Panc1 (cell line): ENCODE measurements at regions not wholly inside any gene's neighbourhood (a gene's known extent, or its start where the extent isn't known, plus 50 kb on each side); places are given as distances from the start of the nearest gene placed in this dataset.

Source experiments
- ATAC-seq: fragments of 200-7000 bp; cut with Tn5 transposase; 2 replicates; pipeline ENCODE4 v1.9.1; 2020; ENCODE audit warnings: mild to moderate bottlenecking, moderate library complexity
- BruUV-seq: library from RNA; stranded (reverse); fragments of 400-500 nt; replicated peaks from 2 replicates; lab custom pipeline; 2021; lab: Mats Ljungman, UMichigan
- CTCF ChIA-PET: fragments of 300-600 bp; sonication (Branson Sonifier 250); formaldehyde crosslinking; loops from one replicate; lab custom pipeline; 2022; ENCODE audit warnings: antibody characterized with exemption; lab: Charles Lee
- POLR2A ChIA-PET: fragments of 300-600 bp; sonication (Branson Sonifier 250); formaldehyde crosslinking; loops from one replicate; lab custom pipeline; 2022; ENCODE audit warnings: antibody characterized with exemption; lab: Charles Lee
- DNase-seq: peaks from one replicate; pipeline ENCODE4 v3.0.0-alpha.2; 2010; ENCODE audit warnings: low read depth, low spot score
- H3K27ac ChIP-seq: 2 replicates; pipeline ENCODE4 v1.5.1; 2011; ENCODE audit warnings: mild to moderate bottlenecking, low read length, inconsistent platforms
- H3K27me3 ChIP-seq: fragments of 200-500 bp; sonication (Bioruptor generic); 2 replicates; pipeline ENCODE4 v1.6.0; 2014; ENCODE audit warnings: low read length, inconsistent platforms; ENCODE audit not compliant: control insufficient read depth, insufficient read depth
- H3K36me3 ChIP-seq: fragments of 200-500 bp; sonication (Bioruptor generic); 2 replicates; pipeline ENCODE4 v1.5.1; 2014; ENCODE audit warnings: inconsistent platforms, mild to moderate bottlenecking, low read length, moderate library complexity; ENCODE audit not compliant: control insufficient read depth, insufficient read depth
- H3K4me1 ChIP-seq: 2 replicates; pipeline ENCODE4 v1.5.1; 2011; ENCODE audit warnings: inconsistent platforms, mild to moderate bottlenecking, low read length, moderate library complexity; ENCODE audit not compliant: control insufficient read depth, insufficient read depth
- H3K4me3 ChIP-seq, 2 experiments: 2 replicates each; pipeline ENCODE4 v1.5.1; 2011 to 2012; ENCODE audit warnings: low read depth in 2 of 2, low read length in 2 of 2, mild to moderate bottlenecking in 2 of 2, inconsistent platforms in 1 of 2, moderate library complexity in 1 of 2
- H3K9me3 ChIP-seq: fragments of 200-500 bp; sonication (Bioruptor generic); 2 replicates; pipeline ENCODE4 v1.5.1; 2014; ENCODE audit warnings: low read depth, mild to moderate bottlenecking, inconsistent platforms, low read length, moderate library complexity; ENCODE audit not compliant: control insufficient read depth, insufficient read depth
- CTCF ChIP-seq: fragments of 450-650 bp; IDR thresholded peaks from 2 replicates; pipeline ENCODE4 v1.5.1; 2017; ENCODE audit warnings: mild to moderate bottlenecking
- POLR2AphosphoS5 ChIP-seq: IDR thresholded peaks from 2 replicates; pipeline ENCODE4 v1.6.1; 2012; ENCODE audit warnings: mild to moderate bottlenecking, low read depth, low read length, moderate library complexity
- REST ChIP-seq, 2 experiments: IDR thresholded peaks; 2 replicates each; pipeline ENCODE4 v1.6.1; 2011 to 2012; ENCODE audit warnings: low read depth in 2 of 2, control low read depth in 1 of 2, low read length in 1 of 2, mild to moderate bottlenecking in 1 of 2, moderate library complexity in 1 of 2; ENCODE audit not compliant: insufficient read depth in 1 of 2
- SIN3A ChIP-seq: IDR thresholded peaks from 2 replicates; pipeline ENCODE4 v1.6.1; 2012; ENCODE audit warnings: low read depth, mild to moderate bottlenecking, low read length, moderate library complexity, borderline replicate concordance; ENCODE audit not compliant: insufficient read depth
- TCF7L2 ChIP-seq: IDR thresholded peaks from 2 replicates; pipeline ENCODE4 v1.6.1; 2011; ENCODE audit warnings: mild to moderate bottlenecking, low read depth, low read length, inconsistent platforms
- in situ Hi-C: cut with HindIII; loops from 2 replicates; pipeline ENCODE4 v1.10.0; 2016; ENCODE audit warnings: low sequenced_read_pairs, low pct_unique_long_range_greater_than_20kb
- intact Hi-C: fragments of 100-400 bp; cut with micrococcal nuclease; formaldehyde crosslinking; loops from one replicate; pipeline ENCODE4 v1.10.0; 2022; ENCODE audit not compliant: unreplicated experiment

- in situ Hi-C loops = no loop called here
- POLR2A ChIA-PET = no interaction called here
- Histone ChIP-seq H3K27ac (no peak overlapping the region), H3K36me3 (no peaks in the 10 kb centered on the region), H3K27me3 (no peaks in the 10 kb centered on the region), H3K4me1 (no peaks in the 10 kb centered on the region), H3K4me3 (no peak overlapping the region), H3K9me3 (no peaks in the 10 kb centered on the region)
- no TSS peak for BruUV-seq
- DNase-seq = no peak
- CTCF ChIA-PET = no interaction called here
- intact Hi-C loops = no loop called here
- TF ChIP-seq POLR2AphosphoS5 (no peak), REST (IDR thresholded peaks at IDR 0.05; ENCODE audit: insufficient read depth in 1 of 2, low read depth in 2 of 2, low read length in 1 of 2) (no peak), SIN3A (no peak), TCF7L2 (no peak), CTCF (no peak)
- no peak for ATAC-seq
Measured at GRCh38 chr15:62637950-62638619, 404.5 kb upstream of the TPM1 start.

GRCh38 chr15:62639432-62639831 lies 403.1 kb upstream of the TPM1 start:
- no TSS peak for BruUV-seq
- TF ChIP-seq TCF7L2 = no peak
- TF ChIP-seq POLR2AphosphoS5 = no peak
- H3K9me3 ChIP-seq = no peaks in the 10 kb centered on the region
- no peak overlapping the region for H3K27ac ChIP-seq
- ChIA-PET POLR2A (no interaction called here), CTCF (no interaction called here)
- H3K36me3 ChIP-seq = no peaks in the 10 kb centered on the region
- no peaks in the 10 kb centered on the region for H3K27me3 ChIP-seq
- no peak for DNase-seq
- no peaks in the 10 kb centered on the region for H3K4me1 ChIP-seq
- intact Hi-C loops = no loop called here
- in situ Hi-C loops = no loop called here
- ATAC-seq = no peak
- no peak overlapping the region for H3K4me3 ChIP-seq

- TF ChIP-seq CTCF = no peak
- TF ChIP-seq SIN3A = no peak
- TF ChIP-seq POLR2AphosphoS5 = no peak
- TF ChIP-seq REST (IDR thresholded peaks at IDR 0.05; ENCODE audit: insufficient read depth in 1 of 2, low read depth in 2 of 2, low read length in 1 of 2) = no peak
- TF ChIP-seq TCF7L2 = no peak
- H3K27ac ChIP-seq = no peak overlapping the region
- H3K9me3 ChIP-seq = no peaks in the 10 kb centered on the region
- DNase-seq (no peak), ATAC-seq (no peak)
- intact Hi-C loops (no loop called here), in situ Hi-C loops (no loop called here)
- H3K4me1 ChIP-seq = no peaks in the 10 kb centered on the region
- H3K27me3 ChIP-seq = no peaks in the 10 kb centered on the region
- H3K4me3 ChIP-seq = no peak overlapping the region
- POLR2A ChIA-PET = no interaction called here
- no peaks in the 10 kb centered on the region for H3K36me3 ChIP-seq
- no TSS peak for BruUV-seq
- CTCF ChIA-PET = no interaction called here
Measured at GRCh38 chr15:62639906-62640605, 402.5 kb upstream of the TPM1 start.
